Karpas-422 (cell line): ENCODE measurements at regions not wholly inside any gene's neighbourhood (a gene's known extent, or its start where the extent isn't known, plus 50 kb on each side); places are given as distances from the start of the nearest gene placed in this dataset.
"Not testable (repeated sequence)": the region's sequence is repeated elsewhere in the genome, so short reads cannot be mapped to it uniquely, and the experiment has no call there.

Experiments
- DNase-seq: peaks from one replicate; pipeline ENCODE4 v3.0.0-alpha.2; 2015
- H2AFZ ChIP-seq: fragments of 200-600 bp; sonication (generic); 2 replicates; pipeline ENCODE4 v1.6.1; 2014; ENCODE audit warnings: antibody characterized with exemption, low read length, mixed read lengths
- H3K27ac ChIP-seq: fragments of 200-600 bp; sonication (generic); 2 replicates; pipeline ENCODE4 v1.5.1; 2014; ENCODE audit warnings: mild to moderate bottlenecking, low read length, moderate library complexity
- H3K27me3 ChIP-seq: fragments of 200-600 bp; sonication (generic); 2 replicates; pipeline ENCODE4 v1.6.1; 2014; ENCODE audit warnings: low read length, mixed read lengths
- H3K36me3 ChIP-seq: fragments of 200-600 bp; sonication (generic); 2 replicates; pipeline ENCODE4 v1.6.1; 2014; ENCODE audit warnings: low read length, mixed read lengths; ENCODE audit not compliant: insufficient read depth
- H3K4me1 ChIP-seq: fragments of 200-600 bp; sonication (generic); 2 replicates; pipeline ENCODE4 v1.6.1; 2014; ENCODE audit warnings: mild to moderate bottlenecking, low read length, mixed read lengths
- H3K4me2 ChIP-seq: fragments of 200-600 bp; sonication (generic); 2 replicates; pipeline ENCODE4 v1.6.1; 2014; ENCODE audit warnings: low read length, low read depth, mild to moderate bottlenecking; ENCODE audit not compliant: poor library complexity, severe bottlenecking
- H3K4me3 ChIP-seq: fragments of 200-600 bp; sonication (generic); 2 replicates; pipeline ENCODE4 v1.5.1; 2014; ENCODE audit warnings: mild to moderate bottlenecking, antibody characterized with exemption, low read length, mixed read lengths
- H3K79me2 ChIP-seq: fragments of 200-600 bp; sonication (generic); 2 replicates; pipeline ENCODE4 v1.6.1; 2014; ENCODE audit warnings: mild to moderate bottlenecking, low read length, mixed read lengths
- H3K9ac ChIP-seq: fragments of 200-600 bp; sonication (generic); 2 replicates; pipeline ENCODE4 v1.6.0; 2014; ENCODE audit warnings: low read length
- H3K9me2 ChIP-seq: fragments of 200-600 bp; sonication (generic), shearing (Covaris generic); replicated peaks from 2 replicates; pipeline ENCODE4 v1.6.0; 2014; ENCODE audit warnings: mild to moderate bottlenecking, low read length, moderate library complexity; ENCODE audit not compliant: insufficient read depth
- H3K9me3 ChIP-seq: fragments of 300-700, 200-600 bp; sonication (generic); 2 replicates; pipeline ENCODE4 v1.6.1; 2014; ENCODE audit warnings: low read length, mixed read lengths
- H4K20me1 ChIP-seq: fragments of 200-600 bp; sonication (generic); 2 replicates; pipeline ENCODE4 v1.6.1; 2014; ENCODE audit warnings: mild to moderate bottlenecking, antibody characterized with exemption, low read length, low read depth; ENCODE audit not compliant: insufficient read depth

DNA sequence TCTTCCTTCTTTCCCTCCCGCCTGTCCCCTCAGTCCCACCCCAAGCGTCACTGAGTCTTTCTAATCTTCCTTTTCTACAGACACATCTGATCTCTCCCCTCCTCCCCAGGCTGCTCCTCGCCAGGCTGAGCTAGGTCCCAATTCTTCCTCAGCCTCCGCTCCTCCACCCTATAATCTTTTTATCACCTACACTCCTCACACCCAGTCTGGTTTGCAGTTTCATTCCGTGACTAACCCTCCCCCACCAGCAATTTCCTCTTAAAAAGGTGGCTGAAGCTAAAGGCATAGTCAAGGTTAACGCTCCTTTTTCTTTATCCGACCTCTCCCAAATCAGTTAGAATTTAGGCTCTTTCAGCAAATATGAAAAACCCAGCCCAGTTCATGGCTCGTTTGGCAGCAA lies 325.8 kb downstream of the PCDH20 start:
- not testable (repeated sequence) for H4K20me1 ChIP-seq, H3K4me1 ChIP-seq, DNase-seq, H3K4me3 ChIP-seq, H3K27me3 ChIP-seq, H2AFZ ChIP-seq, H3K27ac ChIP-seq, H3K4me2 ChIP-seq, H3K9ac ChIP-seq, H3K36me3 ChIP-seq, H3K9me3 ChIP-seq, H3K9me2 ChIP-seq, H3K79me2 ChIP-seq

DNA sequence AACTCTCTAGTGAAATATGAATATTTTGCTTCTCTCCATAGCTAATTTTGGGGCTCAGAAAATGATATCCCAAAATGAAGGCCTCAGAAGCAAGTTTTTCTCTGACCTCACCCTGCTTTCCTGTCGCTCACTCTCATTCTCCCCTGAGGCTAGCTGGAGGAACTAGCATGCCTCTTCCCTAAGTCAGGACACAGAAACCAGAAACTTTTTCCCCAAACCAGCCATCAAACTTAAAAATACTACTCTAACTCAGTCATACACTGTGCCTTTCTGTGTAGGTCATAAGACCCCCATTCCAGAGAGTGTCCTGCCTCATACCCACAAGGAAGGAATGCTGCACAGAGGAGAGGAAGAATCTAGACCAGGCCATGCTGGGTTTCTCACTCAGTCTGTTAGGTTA lies 329.6 kb downstream of the PCDH20 start:
- H3K4me2 ChIP-seq = no peak overlapping the region
- H3K9ac ChIP-seq = no peak overlapping the region
- no peaks in the 10 kb centered on the region for H4K20me1 ChIP-seq
- H3K27ac ChIP-seq = no peak overlapping the region
- no peak overlapping the region for H3K4me3 ChIP-seq
- no peaks in the 10 kb centered on the region for H3K4me1 ChIP-seq
- no peaks in the 10 kb centered on the region for H3K9me2 ChIP-seq
- no peaks in the 10 kb centered on the region for H3K79me2 ChIP-seq
- no peaks in the 10 kb centered on the region for H3K27me3 ChIP-seq
- H2AFZ ChIP-seq = no peak overlapping the region
- DNase-seq = no peak
- no peaks in the 10 kb centered on the region for H3K9me3 ChIP-seq
- no peaks in the 10 kb centered on the region for H3K36me3 ChIP-seq

DNA sequence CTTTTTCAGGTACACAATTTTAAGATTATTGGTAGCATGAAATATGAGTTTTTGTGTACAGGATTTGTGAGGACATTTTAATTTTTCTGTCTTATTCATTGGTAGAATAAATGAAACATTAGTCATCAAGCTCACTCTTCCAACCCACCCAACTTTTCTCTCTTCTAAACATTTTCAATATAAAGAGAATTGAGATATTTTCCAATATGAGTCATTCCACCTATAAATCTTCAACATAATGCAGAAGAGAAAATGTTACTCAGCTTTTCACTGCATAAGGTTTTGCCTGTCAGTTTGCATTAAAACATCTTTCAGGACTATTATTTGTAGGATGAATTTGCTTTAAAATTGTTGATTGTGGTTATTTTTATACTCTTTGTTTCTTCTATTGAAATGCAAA lies 330.7 kb downstream of the PCDH20 start:
- H3K36me3 ChIP-seq = no peaks in the 10 kb centered on the region
- no peaks in the 10 kb centered on the region for H3K4me1 ChIP-seq
- H4K20me1 ChIP-seq = no peaks in the 10 kb centered on the region
- H3K9me3 ChIP-seq = no peaks in the 10 kb centered on the region
- no peaks in the 10 kb centered on the region for H3K79me2 ChIP-seq
- no peak overlapping the region for H2AFZ ChIP-seq
- H3K9me2 ChIP-seq = no peaks in the 10 kb centered on the region
- H3K4me3 ChIP-seq = no peak overlapping the region
- no peak overlapping the region for H3K9ac ChIP-seq
- H3K4me2 ChIP-seq = no peak overlapping the region
- H3K27me3 ChIP-seq = no peaks in the 10 kb centered on the region
- DNase-seq = no peak
- H3K27ac ChIP-seq = no peak overlapping the region

DNA sequence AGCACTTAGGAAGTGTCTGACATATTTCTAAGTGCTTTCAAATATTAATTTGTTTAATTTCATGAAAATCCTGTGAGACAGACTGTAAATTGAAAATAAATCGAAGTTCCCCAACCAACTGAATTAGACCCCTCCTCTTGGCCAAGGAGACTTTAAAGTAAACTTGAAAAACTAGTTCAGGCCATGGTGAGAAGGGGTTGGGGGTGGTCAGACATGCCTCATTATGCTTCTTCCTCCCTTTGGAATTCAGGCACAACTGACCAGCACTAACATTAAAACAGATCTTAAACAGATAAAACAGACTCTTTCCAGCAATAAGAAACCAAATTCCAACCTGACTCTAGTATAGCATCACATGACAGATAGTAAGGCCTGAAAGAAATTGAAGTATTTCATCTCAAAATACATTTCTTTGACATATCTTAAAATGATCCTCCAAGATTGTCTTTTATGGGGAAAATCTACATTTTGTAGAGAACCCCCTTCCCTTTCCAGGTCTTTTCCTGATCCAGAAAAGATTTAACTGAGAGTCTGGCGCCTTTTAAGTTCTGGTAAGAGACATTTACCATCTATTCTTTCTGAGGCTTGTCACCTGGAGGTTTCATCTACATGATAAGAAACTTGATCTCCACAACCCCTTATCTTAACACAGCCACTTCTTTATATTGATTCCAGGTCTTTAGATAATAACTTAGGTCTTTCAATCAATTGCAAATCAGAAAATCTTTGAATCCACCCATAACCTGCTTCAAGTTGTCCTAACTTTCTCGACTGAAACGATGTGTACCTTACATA lies 336.5 kb downstream of the PCDH20 start:
- no peak overlapping the region for H3K4me2 ChIP-seq
- H3K27ac ChIP-seq = no peak overlapping the region
- no peaks in the 10 kb centered on the region for H3K36me3 ChIP-seq
- no peaks in the 10 kb centered on the region for H3K27me3 ChIP-seq
- no peak overlapping the region for H3K9ac ChIP-seq
- H3K4me1 ChIP-seq = no peaks in the 10 kb centered on the region
- H3K4me3 ChIP-seq = no peak overlapping the region
- no peaks in the 10 kb centered on the region for H3K79me2 ChIP-seq
- H3K9me2 ChIP-seq = no peaks in the 10 kb centered on the region
- H3K9me3 ChIP-seq = no peaks in the 10 kb centered on the region
- DNase-seq = no peak
- no peaks in the 10 kb centered on the region for H4K20me1 ChIP-seq
- no peak overlapping the region for H2AFZ ChIP-seq

DNA sequence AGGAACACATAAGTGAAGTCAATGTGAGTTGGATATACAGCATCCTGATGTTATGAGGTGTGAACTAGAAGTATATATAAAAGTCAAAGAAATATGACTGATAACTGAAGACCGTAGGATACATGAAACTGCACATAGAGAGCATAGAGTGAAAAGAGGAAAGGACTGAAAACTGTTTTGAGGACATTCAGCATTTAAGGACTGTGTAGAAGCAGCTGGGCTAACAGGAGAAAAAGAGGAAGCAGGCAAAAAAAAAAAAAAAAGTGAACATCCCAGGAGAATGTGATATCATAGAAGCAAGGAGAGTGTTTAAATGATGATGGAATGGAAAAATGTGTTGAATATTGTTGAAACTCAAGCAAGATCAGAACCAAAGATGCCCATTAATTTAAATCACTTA lies 363.5 kb downstream of the PCDH20 start:
- no peak overlapping the region for H2AFZ ChIP-seq
- no peak overlapping the region for H3K27ac ChIP-seq
- no peaks in the 10 kb centered on the region for H3K27me3 ChIP-seq
- no peak overlapping the region for H3K9ac ChIP-seq
- H4K20me1 ChIP-seq = no peaks in the 10 kb centered on the region
- no peaks in the 10 kb centered on the region for H3K9me2 ChIP-seq
- no peaks in the 10 kb centered on the region for H3K79me2 ChIP-seq
- H3K4me2 ChIP-seq = no peak overlapping the region
- DNase-seq = no peak
- no peak overlapping the region for H3K4me3 ChIP-seq
- no peaks in the 10 kb centered on the region for H3K9me3 ChIP-seq
- no peaks in the 10 kb centered on the region for H3K36me3 ChIP-seq
- no peaks in the 10 kb centered on the region for H3K4me1 ChIP-seq

DNA sequence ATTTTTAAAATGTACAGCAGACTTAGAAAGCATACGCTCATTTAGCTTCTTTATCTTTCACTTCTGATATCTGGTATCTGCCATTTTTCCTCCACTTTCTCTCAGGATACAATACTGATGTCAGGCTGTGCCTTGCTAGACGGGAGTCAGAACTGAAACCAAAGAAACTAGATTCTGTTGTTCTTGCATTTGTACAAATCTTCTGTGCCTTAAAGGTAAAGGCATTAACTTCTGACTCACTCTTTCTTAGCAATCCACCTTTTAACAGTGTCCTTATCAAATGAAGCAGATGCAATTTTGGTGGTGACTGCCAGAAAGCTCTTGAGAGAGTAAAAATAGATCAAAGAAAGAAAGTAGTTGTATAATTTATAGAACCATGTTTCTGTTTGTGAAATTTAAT lies 370.4 kb downstream of the PCDH20 start:
- no peak overlapping the region for H3K4me2 ChIP-seq
- H3K9me3 ChIP-seq = no peaks in the 10 kb centered on the region
- H2AFZ ChIP-seq = no peak overlapping the region
- no peaks in the 10 kb centered on the region for H3K9me2 ChIP-seq
- no peak overlapping the region for H3K9ac ChIP-seq
- no peaks in the 10 kb centered on the region for H3K36me3 ChIP-seq
- H3K4me3 ChIP-seq = no peak overlapping the region
- no peaks in the 10 kb centered on the region for H3K79me2 ChIP-seq
- H4K20me1 ChIP-seq = no peaks in the 10 kb centered on the region
- no peaks in the 10 kb centered on the region for H3K4me1 ChIP-seq
- H3K27ac ChIP-seq = no peak overlapping the region
- no peak for DNase-seq
- H3K27me3 ChIP-seq = no peaks in the 10 kb centered on the region

DNA sequence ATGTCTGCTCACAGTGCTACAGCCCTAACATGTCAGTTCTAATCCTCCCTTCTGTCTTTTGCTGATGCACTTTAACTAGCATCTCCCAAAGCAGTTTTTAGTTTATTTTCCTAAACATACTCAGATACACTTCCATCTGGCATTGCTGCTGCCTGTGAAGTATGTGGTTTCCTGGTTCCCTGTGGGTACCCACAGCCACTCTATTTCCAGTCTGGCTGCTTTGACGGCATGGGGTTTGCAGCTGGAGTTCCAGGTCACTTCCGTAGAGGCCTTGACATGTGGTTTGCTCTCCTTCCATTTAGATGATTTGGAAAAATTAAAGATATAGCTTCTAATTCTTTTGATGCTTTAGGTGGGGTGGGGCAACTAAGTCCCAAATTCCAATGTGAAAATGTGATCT lies 375.5 kb downstream of the PCDH20 start:
- no peak overlapping the region for H3K4me3 ChIP-seq
- H3K27ac ChIP-seq = no peak overlapping the region
- no peaks in the 10 kb centered on the region for H3K9me3 ChIP-seq
- H3K36me3 ChIP-seq = no peaks in the 10 kb centered on the region
- H2AFZ ChIP-seq = no peak overlapping the region
- no peaks in the 10 kb centered on the region for H3K27me3 ChIP-seq
- H3K4me1 ChIP-seq = no peaks in the 10 kb centered on the region
- H3K9ac ChIP-seq = no peak overlapping the region
- no peak overlapping the region for H3K4me2 ChIP-seq
- no peak for DNase-seq
- H3K9me2 ChIP-seq = no peaks in the 10 kb centered on the region
- no peaks in the 10 kb centered on the region for H3K79me2 ChIP-seq
- no peaks in the 10 kb centered on the region for H4K20me1 ChIP-seq

DNA sequence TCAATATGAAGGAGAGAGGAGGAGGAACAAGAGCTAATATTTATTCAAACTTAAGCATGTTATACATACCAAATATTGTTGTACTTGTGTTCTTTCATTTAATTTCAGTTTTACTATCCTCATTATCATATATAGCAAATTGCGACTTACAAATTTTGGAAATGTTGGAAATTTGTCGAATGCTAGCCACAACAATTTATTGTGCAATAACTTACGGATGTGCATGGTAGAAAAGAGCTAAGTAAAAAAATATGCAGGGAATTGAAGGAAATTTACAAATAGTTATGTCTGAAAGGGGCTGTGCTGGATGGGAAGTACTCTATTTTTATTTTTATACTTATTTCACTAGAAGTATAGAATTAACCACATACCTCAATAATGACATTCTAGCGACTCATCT lies 376.3 kb downstream of the PCDH20 start:
- Histone ChIP-seq H3K79me2 (no peaks in the 10 kb centered on the region), H2AFZ (no peak overlapping the region), H3K4me3 (no peak overlapping the region), H3K27ac (no peak overlapping the region), H3K9ac (no peak overlapping the region), H3K4me1 (no peaks in the 10 kb centered on the region), H3K4me2 (no peak overlapping the region), H3K27me3 (no peaks in the 10 kb centered on the region), H3K9me3 (no peaks in the 10 kb centered on the region), H4K20me1 (no peaks in the 10 kb centered on the region), H3K9me2 (no peaks in the 10 kb centered on the region), H3K36me3 (no peaks in the 10 kb centered on the region)
- DNase-seq = no peak
